Mesenchymal stem cell (in vitro differentiated cells and primary cell): ENCODE measurements at regions not wholly inside any gene's neighbourhood (a gene's known extent, or its start where the extent isn't known, plus 50 kb on each side); places are given as distances from the start of the nearest gene placed in this dataset.
"Not testable (repeated sequence)": the region's sequence is repeated elsewhere in the genome, so short reads cannot be mapped to it uniquely, and the experiment has no call there.

Experiments used
- DNase-seq: peaks from one replicate; pipeline ENCODE4 v3.0.0-alpha.2; 2013
- H2AFZ ChIP-seq: one replicate; pipeline ENCODE4 v1.6.1; 2013; ENCODE audit warnings: low read depth, mild to moderate bottlenecking, control low read depth, inconsistent platforms, low read length, moderate library complexity
- H2AK5ac ChIP-seq: 2 replicates; pipeline ENCODE4 v1.6.1; 2013; ENCODE audit warnings: low read length, moderate library complexity, mild to moderate bottlenecking, inconsistent platforms; ENCODE audit not compliant: severe bottlenecking
- H2BK120ac ChIP-seq: one replicate; pipeline ENCODE4 v1.6.1; 2013; ENCODE audit warnings: low read depth, mild to moderate bottlenecking, inconsistent platforms, low read length, moderate library complexity
- H2BK12ac ChIP-seq, 2 experiments: one replicate each; pipeline ENCODE4 v1.6.1; 2013; ENCODE audit warnings: inconsistent platforms in 2 of 2, low read length in 2 of 2, mild to moderate bottlenecking in 2 of 2, moderate library complexity in 2 of 2, control low read depth in 1 of 2
- H2BK15ac ChIP-seq: one replicate; pipeline ENCODE4 v1.6.1; 2013; ENCODE audit warnings: mild to moderate bottlenecking, low read depth, inconsistent platforms; ENCODE audit not compliant: poor library complexity, severe bottlenecking
- H2BK5ac ChIP-seq: 2 replicates; pipeline ENCODE4 v1.6.1; 2013; ENCODE audit warnings: low read depth, mild to moderate bottlenecking, low read length, control low read depth, inconsistent platforms; ENCODE audit not compliant: poor library complexity, severe bottlenecking
- H3K14ac ChIP-seq, 2 experiments: one replicate each; pipeline ENCODE4 v1.6.1; 2013; ENCODE audit warnings: inconsistent platforms in 2 of 2, low read length in 2 of 2, control low read depth in 1 of 2, mild to moderate bottlenecking in 1 of 2, moderate library complexity in 1 of 2
- H3K18ac ChIP-seq, 2 experiments: one replicate each; pipeline ENCODE4 v1.6.1; 2013; ENCODE audit warnings: inconsistent platforms in 2 of 2, low read length in 2 of 2, control low read depth in 1 of 2, low read depth in 1 of 2, mild to moderate bottlenecking in 1 of 2
- H3K23ac ChIP-seq, 2 experiments: one replicate each; pipeline ENCODE4 v1.6.1; 2013; ENCODE audit warnings: inconsistent platforms in 2 of 2, low read length in 2 of 2, mild to moderate bottlenecking in 2 of 2, moderate library complexity in 2 of 2, control low read depth in 1 of 2
- H3K27ac ChIP-seq: 2 replicates; pipeline ENCODE4 v1.5.1; 2013; ENCODE audit warnings: mild to moderate bottlenecking, moderate library complexity, low read length, control low read depth, inconsistent platforms; ENCODE audit not compliant: poor library complexity, severe bottlenecking
- H3K27me3 ChIP-seq, 2 experiments: 2 replicates each; pipeline versions ENCODE4 v1.6.1 to v1.7.0; 2013; ENCODE audit warnings: low read length in 2 of 2, mild to moderate bottlenecking in 2 of 2, moderate library complexity in 2 of 2, control low read depth in 1 of 2, inconsistent platforms in 1 of 2; ENCODE audit not compliant: control insufficient read depth in 1 of 2, insufficient read depth in 1 of 2
- H3K36me3 ChIP-seq, 2 experiments: 2 replicates each; pipeline versions ENCODE4 v1.6.1 to v1.7.0; 2013; ENCODE audit warnings: low read length in 2 of 2, control low read depth in 1 of 2, inconsistent platforms in 1 of 2, low read depth in 1 of 2, mild to moderate bottlenecking in 1 of 2; ENCODE audit not compliant: insufficient read depth in 2 of 2, control insufficient read depth in 1 of 2
- H3K4ac ChIP-seq, 2 experiments: one replicate each; pipeline ENCODE4 v1.6.1; 2013; ENCODE audit warnings: inconsistent platforms in 2 of 2, low read length in 2 of 2, mild to moderate bottlenecking in 2 of 2, moderate library complexity in 2 of 2, control low read depth in 1 of 2, low read depth in 1 of 2
- H3K4me1 ChIP-seq: 2 replicates; pipeline ENCODE4 v1.6.1; 2013; ENCODE audit warnings: low read depth, low read length, control low read depth; ENCODE audit not compliant: control insufficient read depth, insufficient read depth
- H3K4me2 ChIP-seq: 2 replicates; pipeline ENCODE4 v1.6.1; 2013; ENCODE audit warnings: low read length, mild to moderate bottlenecking, inconsistent platforms; ENCODE audit not compliant: poor library complexity, severe bottlenecking
- H3K4me3 ChIP-seq, 2 experiments: 2 replicates each; pipeline versions ENCODE4 v1.5.1 to v1.7.0; 2013; ENCODE audit warnings: low read length in 2 of 2, mild to moderate bottlenecking in 2 of 2, control low read depth in 1 of 2, low read depth in 1 of 2; ENCODE audit not compliant: insufficient read depth in 1 of 2
- H3K79me1 ChIP-seq: replicated peaks from 2 replicates; pipeline ENCODE4 v1.6.1; 2013; ENCODE audit warnings: mild to moderate bottlenecking, control low read depth, low read length, inconsistent platforms; ENCODE audit not compliant: poor library complexity, severe bottlenecking
- H3K9ac ChIP-seq: 2 replicates; pipeline ENCODE4 v1.7.0; 2013; ENCODE audit warnings: mild to moderate bottlenecking, low read length, moderate library complexity
- H3K9me3 ChIP-seq: 2 replicates; pipeline ENCODE4 v1.7.0; 2013; ENCODE audit warnings: mild to moderate bottlenecking, low read length; ENCODE audit not compliant: control insufficient read depth
- H4K8ac ChIP-seq: one replicate; pipeline ENCODE4 v1.6.1; 2013; ENCODE audit warnings: inconsistent platforms, mild to moderate bottlenecking, low read length, moderate library complexity
- H4K91ac ChIP-seq: one replicate; pipeline ENCODE4 v1.6.1; 2013; ENCODE audit warnings: mild to moderate bottlenecking, low read length, inconsistent platforms
- WGBS: methylation state at CpG from one replicate; pipeline ENCODE4 v1.1.7; 2013; ENCODE audit warnings: mixed read lengths; 5-methylcytosine and 5-hydroxymethylcytosine counted together

GRCh38 chr3:177795216-177795615 lies 597.9 kb upstream of the TBL1XR1 start:
- WGBS, result no CpG with 5 or more reads among the region's 1 CpG
- no peak overlapping the region for H2BK120ac ChIP-seq
- H4K8ac ChIP-seq, result no peak overlapping the region
- H3K9ac ChIP-seq, result no peak overlapping the region
- no peaks in the 10 kb centered on the region for H3K79me1 ChIP-seq
- H3K36me3 ChIP-seq, result no peaks in the 10 kb centered on the region
- H3K4me1 ChIP-seq, result no peaks in the 10 kb centered on the region
- no peak overlapping the region for H2BK5ac ChIP-seq
- H3K9me3 ChIP-seq, result no peaks in the 10 kb centered on the region
- H2AK5ac ChIP-seq, result no peak overlapping the region
- no peak overlapping the region for H3K4ac ChIP-seq
- no peak overlapping the region for H3K23ac ChIP-seq
- H3K27ac ChIP-seq, result no peak overlapping the region
- no peak overlapping the region for H2BK15ac ChIP-seq
- H2AFZ ChIP-seq, result no peak overlapping the region
- no peak overlapping the region for H4K91ac ChIP-seq
- no peak overlapping the region for H3K4me3 ChIP-seq
- no peak overlapping the region for H3K18ac ChIP-seq
- DNase-seq, result no peak
- no peak overlapping the region for H2BK12ac ChIP-seq
- no peak overlapping the region for H3K14ac ChIP-seq
- no peaks in the 10 kb centered on the region for H3K27me3 ChIP-seq
- H3K4me2 ChIP-seq, result no peak overlapping the region

GRCh38 chr3:177795859-177796258 lies 598.6 kb upstream of the TBL1XR1 start:
- no peak overlapping the region for H3K4me3 ChIP-seq
- no peak overlapping the region for H2AFZ ChIP-seq
- H3K79me1 ChIP-seq, result no peaks in the 10 kb centered on the region
- no peak overlapping the region for H2BK120ac ChIP-seq
- H2BK5ac ChIP-seq, result no peak overlapping the region
- no peak overlapping the region for H3K23ac ChIP-seq
- no peak overlapping the region for H3K18ac ChIP-seq
- no peak overlapping the region for H4K91ac ChIP-seq
- no peaks in the 10 kb centered on the region for H3K4me1 ChIP-seq
- no peak overlapping the region for H3K9ac ChIP-seq
- no peaks in the 10 kb centered on the region for H3K9me3 ChIP-seq
- no peak for DNase-seq
- H3K27ac ChIP-seq, result no peak overlapping the region
- no peaks in the 10 kb centered on the region for H3K27me3 ChIP-seq
- no peak overlapping the region for H3K14ac ChIP-seq
- no peaks in the 10 kb centered on the region for H3K36me3 ChIP-seq
- no peak overlapping the region for H4K8ac ChIP-seq
- no peak overlapping the region for H2AK5ac ChIP-seq
- no peak overlapping the region for H2BK12ac ChIP-seq
- H3K4me2 ChIP-seq, result no peak overlapping the region
- H2BK15ac ChIP-seq, result no peak overlapping the region
- H3K4ac ChIP-seq, result no peak overlapping the region

GRCh38 chr3:177800147-177800546 lies 602.9 kb upstream of the TBL1XR1 start:
- not testable (repeated sequence) for H2BK5ac ChIP-seq, H4K8ac ChIP-seq, H2AK5ac ChIP-seq, H4K91ac ChIP-seq, H3K23ac ChIP-seq, H3K9me3 ChIP-seq, H3K18ac ChIP-seq, H2BK120ac ChIP-seq, H3K4me3 ChIP-seq, H2BK12ac ChIP-seq, H3K4me2 ChIP-seq, H3K4me1 ChIP-seq, H2AFZ ChIP-seq, H3K27ac ChIP-seq, H3K9ac ChIP-seq, H3K14ac ChIP-seq, DNase-seq, H3K27me3 ChIP-seq, H3K36me3 ChIP-seq, H2BK15ac ChIP-seq, H3K79me1 ChIP-seq, H3K4ac ChIP-seq
- 88% methylated on average over 3 of the region's 3 CpGs for WGBS

GRCh38 chr3:177800561-177800960 lies 603.3 kb upstream of the TBL1XR1 start:
- H3K14ac ChIP-seq, result no peak overlapping the region
- no peaks in the 10 kb centered on the region for H3K79me1 ChIP-seq
- no peak overlapping the region for H4K8ac ChIP-seq
- WGBS, result 92% methylated on average over 3 of the region's 3 CpGs
- no peak overlapping the region for H2AFZ ChIP-seq
- no peak overlapping the region for H2BK5ac ChIP-seq
- no peak overlapping the region for H2BK15ac ChIP-seq
- H2BK12ac ChIP-seq, result no peak overlapping the region
- no peak overlapping the region for H3K9ac ChIP-seq
- peak overlapping the region; percentile 35 to 73 for H3K18ac ChIP-seq
- H3K4me1 ChIP-seq, result no peaks in the 10 kb centered on the region
- H4K91ac ChIP-seq, result no peak overlapping the region
- no peak overlapping the region for H3K4ac ChIP-seq
- DNase-seq, result no peak
- H3K27ac ChIP-seq, result no peak overlapping the region
- no peaks in the 10 kb centered on the region for H3K27me3 ChIP-seq
- H2BK120ac ChIP-seq, result no peak overlapping the region
- H2AK5ac ChIP-seq, result peak overlapping the region; percentile 66
- no peak overlapping the region for H3K23ac ChIP-seq
- no peaks in the 10 kb centered on the region for H3K36me3 ChIP-seq
- no peak overlapping the region for H3K4me3 ChIP-seq
- H3K9me3 ChIP-seq, result no peaks in the 10 kb centered on the region
- no peak overlapping the region for H3K4me2 ChIP-seq
